ENCODE measurements at regions not wholly inside any gene's neighbourhood (a gene's known extent, or its start where the extent isn't known, plus 50 kb on each side); places are given as distances from the start of the nearest gene placed in this dataset.
"Not testable (repeated sequence)": the region's sequence is repeated elsewhere in the genome, so short reads cannot be mapped to it uniquely, and the experiment has no call there.

DNA sequence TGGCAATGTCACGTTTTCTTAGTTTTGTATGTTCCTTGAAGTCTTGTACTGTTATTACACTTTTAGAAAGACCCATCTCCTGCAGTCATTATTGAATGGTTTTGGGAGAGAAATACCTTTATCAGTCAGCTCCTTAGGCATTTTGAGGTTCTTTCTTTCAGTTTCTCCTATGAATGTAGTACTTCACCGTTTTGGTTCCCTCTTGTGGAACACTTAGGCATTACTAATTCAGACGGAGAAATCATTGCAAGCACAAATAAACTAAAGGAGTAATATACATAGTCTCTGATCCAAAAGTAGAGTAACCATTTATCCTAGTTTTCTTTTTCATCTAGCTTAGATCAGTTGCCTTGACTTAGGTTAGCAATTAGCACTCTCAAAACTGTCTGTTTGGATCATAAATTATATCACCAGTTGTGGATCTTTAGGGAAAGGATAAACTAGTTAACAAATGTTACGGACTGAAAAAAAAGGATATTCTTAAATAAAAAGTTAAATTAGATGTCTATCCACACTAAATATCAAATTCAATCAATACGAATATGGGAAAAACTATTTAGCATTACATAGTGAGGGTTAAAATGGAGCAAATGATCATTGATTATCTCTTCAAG, 1538.3 kb upstream of the SEL1L start:
- no peak for FAIRE-seq

DNA sequence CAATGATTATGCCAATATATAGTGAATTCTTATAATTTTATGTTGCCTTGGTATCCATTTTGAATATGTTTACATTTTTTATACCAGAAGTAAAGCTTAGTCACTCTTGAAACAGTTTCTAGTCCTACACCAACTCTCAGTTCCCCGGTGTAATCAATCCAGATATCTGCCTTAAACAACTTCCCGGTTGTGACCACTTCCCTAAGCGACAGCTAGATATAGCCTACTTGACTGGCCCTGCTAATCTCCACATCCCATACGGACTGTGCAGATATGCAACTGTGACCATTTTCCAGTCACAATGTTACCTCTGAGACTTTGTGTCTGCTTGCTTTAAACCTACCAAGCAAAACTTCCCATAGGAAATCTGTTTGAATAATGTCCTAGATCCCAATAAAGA, 1551.5 kb upstream of the SEL1L start:
- FAIRE-seq (no peak), DNase-seq (ENCODE audit: extremely low spot score, insufficient read length, low read depth) (no peak)

More for the DNA sequence above, 1538.3 kb upstream of the SEL1L start:
- DNase-seq (ENCODE audit: extremely low spot score, insufficient read length, low read depth) = no peak

- FAIRE-seq (no peak), DNase-seq (ENCODE audit: extremely low spot score, insufficient read length, low read depth) (no peak)
These were observed 1552.1 kb upstream of the SEL1L start for GRCh38 chr14:83085725-83086124.

- DNase-seq (ENCODE audit: extremely low spot score, insufficient read length, low read depth); FAIRE-seq: not testable (repeated sequence)
These were observed 1558.6 kb upstream of the SEL1L start for GRCh38 chr14:83091991-83092956.

- DNase-seq (ENCODE audit: extremely low spot score, insufficient read length, low read depth) (no peak), FAIRE-seq (no peak)
These were observed 1562.4 kb upstream of the SEL1L start for GRCh38 chr14:83096092-83096491.

DNA sequence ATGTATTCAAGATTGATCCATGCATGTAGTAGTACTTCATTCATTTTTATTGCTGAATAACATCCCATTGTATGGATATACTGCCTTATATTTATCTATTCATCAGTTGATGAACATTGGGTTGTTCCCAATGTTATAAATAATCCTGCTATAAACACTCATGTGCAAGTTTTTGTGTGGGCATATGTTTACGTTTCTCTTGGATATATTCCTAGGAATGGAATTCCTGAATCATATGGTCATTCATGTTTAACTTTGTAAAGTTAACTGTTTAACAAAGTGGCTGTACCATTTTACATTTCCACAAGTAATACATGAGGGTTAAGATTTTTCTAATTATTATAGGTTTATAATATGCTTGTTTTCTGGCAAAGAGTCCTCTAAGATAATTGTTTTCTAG, 1568.2 kb upstream of the SEL1L start:
- DNase-seq (ENCODE audit: extremely low spot score, insufficient read length, low read depth) = no peak
- no peak for FAIRE-seq

- DNase-seq (ENCODE audit: extremely low spot score, insufficient read length, low read depth) = no peak
- no peak for FAIRE-seq
These were observed 1584.4 kb upstream of the SEL1L start for GRCh38 chr14:83118029-83118428.

- DNase-seq (ENCODE audit: extremely low spot score, insufficient read length, low read depth) (no peak), FAIRE-seq (no peak)
These were observed 1586.5 kb upstream of the SEL1L start for GRCh38 chr14:83120187-83120586.

DNA sequence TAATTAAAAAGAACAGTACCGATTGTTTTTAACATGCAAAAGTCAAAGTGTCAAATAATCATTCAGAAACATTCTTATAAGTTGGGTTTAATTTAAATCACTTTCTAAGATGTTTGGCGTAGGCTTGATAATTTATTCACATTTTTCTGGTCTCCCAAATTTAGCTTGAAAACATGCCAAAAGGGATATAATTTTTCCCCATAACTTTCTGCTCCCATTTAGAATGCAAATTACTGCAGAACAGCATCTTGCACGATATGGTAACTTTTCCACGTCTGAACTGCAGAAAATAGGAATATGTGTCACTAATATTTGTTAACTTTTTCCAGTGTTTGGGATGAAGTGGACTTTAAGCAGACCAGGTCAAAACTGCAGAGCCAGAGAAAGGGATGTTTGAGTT, 1592.4 kb upstream of the SEL1L start:
- FAIRE-seq (no peak), DNase-seq (ENCODE audit: extremely low spot score, insufficient read length, low read depth) (no peak)

DNA sequence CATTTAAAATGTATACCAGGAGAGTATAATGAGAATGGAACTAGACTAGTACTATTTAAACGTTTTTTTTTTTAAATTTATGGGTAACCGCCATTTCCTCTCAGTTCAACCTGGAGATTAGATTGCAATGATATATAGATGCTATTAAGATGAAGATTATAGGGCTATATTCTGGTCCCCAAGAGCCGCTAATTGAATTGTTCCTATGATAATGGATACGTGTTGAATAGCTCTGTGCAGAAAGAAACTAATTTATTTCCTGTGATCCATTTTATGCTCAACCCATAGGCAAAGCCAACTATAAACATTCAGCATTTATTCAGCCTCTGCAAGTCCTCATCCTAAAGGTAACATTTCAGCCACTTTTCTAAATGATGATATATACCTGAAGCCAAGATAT, 1595.1 kb upstream of the SEL1L start:
- no peak for DNase-seq (ENCODE audit: extremely low spot score, insufficient read length, low read depth)
- FAIRE-seq = no peak

DNA sequence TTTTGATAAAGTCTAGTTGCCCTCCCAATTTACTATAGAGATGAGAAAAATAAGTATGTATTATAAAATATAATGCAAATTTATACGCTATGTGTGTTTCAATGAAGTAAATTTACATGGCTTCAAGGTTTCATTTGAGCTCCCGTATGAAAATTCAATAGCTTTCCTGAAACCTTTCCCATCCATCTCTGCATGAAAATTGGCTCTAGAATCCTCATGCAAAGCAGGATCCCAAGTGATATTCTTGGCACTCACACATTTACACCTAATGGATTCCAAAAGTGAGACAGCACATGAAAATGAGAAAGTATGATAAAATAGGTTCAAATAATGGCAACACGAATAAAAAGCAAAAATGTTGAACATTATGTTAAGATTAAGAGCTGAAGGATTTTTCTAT, 1595.8 kb upstream of the SEL1L start:
- no peak for DNase-seq (ENCODE audit: extremely low spot score, insufficient read length, low read depth)
- FAIRE-seq = no peak

DNA sequence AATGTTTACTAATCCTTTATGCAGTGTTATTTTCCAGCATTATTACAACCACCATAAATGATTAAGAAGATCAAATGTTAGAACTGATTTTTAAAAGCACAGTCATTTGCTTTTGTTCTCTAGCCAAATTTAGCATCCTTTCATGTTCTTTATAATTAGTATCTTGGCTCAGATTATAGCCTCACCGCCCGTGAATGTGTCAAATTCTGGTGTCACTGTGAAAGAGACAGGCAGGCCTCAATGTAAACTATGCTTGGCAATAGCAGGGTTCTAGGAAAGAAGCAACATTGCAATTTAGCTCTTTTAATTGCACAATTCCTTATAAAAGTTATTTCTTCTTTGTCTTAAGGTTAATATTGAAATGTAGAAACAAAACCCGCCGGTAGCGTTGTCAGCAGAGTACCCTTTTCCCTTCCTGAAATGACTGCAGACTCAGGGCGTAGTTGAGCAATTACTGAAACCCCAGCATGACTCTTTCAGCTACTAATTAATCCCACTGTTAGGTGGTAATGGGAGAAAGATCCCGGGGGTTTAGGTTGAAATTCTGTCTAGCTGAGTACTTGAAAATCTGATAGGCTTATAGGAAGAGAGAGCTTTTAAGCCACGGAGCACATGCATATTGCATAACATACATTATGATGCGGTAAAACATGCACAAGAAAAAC, 1600.5 kb upstream of the SEL1L start:
- no peak for FAIRE-seq

GRCh38 chr14:83140756-83141155, 1607.1 kb upstream of the SEL1L start:
- FAIRE-seq = no peak
- no peak for DNase-seq (ENCODE audit: extremely low spot score, insufficient read length, low read depth)

More for the DNA sequence above, 1600.5 kb upstream of the SEL1L start:
- DNase-seq (ENCODE audit: extremely low spot score, insufficient read length, low read depth) = no peak

- no peak for DNase-seq (ENCODE audit: extremely low spot score, insufficient read length, low read depth)
- FAIRE-seq = no peak
These were observed 1613.4 kb upstream of the SEL1L start for GRCh38 chr14:83147006-83147405.

DNA sequence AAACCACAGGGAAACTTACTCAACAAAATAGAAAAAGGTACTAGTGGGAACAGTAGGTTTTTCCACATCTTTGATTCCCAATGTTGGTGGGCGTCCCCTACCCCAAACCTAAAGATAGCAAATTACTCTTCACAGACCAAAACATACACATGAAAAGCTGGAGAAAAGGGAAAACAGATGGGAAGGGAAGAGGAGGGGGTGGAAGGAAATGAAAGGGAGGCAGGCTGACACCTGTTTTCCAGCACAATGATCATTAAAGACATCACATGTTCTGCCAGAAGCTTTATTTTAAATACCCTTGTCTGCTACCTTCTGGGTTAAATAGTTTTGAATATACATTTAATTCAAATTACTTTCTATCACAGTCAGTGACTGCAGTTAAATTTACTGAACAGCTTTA, 1617.9 kb upstream of the SEL1L start:
- no peak for DNase-seq (ENCODE audit: extremely low spot score, insufficient read length, low read depth)
- no peak for FAIRE-seq

- FAIRE-seq (no peak), DNase-seq (ENCODE audit: extremely low spot score, insufficient read length, low read depth) (no peak)
These were observed 1619.4 kb upstream of the SEL1L start for GRCh38 chr14:83153081-83153480.

GRCh38 chr14:83162361-83162929, 1628.8 kb upstream of the SEL1L start:
- no peak for DNase-seq (ENCODE audit: extremely low spot score, insufficient read length, low read depth)
- FAIRE-seq = no peak

DNA sequence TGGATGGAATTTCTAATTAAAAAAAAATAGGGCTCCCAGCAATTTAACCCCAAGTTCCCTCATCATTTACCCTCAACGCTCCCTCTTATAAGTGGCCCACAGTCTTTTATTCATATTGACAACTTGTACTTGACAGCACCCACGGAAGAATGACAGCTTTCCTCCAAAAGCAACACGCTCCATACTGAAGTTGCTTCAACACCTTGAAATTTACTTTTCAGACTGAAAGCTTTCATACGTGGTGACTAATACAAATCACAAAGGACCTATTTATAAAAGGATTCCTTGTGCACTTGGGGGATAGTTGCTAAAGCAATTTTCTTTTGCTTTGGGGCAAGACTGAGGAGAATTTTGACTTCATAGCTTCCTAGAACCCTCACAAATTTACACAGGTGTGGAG, 1629.4 kb upstream of the SEL1L start:
- DNase-seq (ENCODE audit: extremely low spot score, insufficient read length, low read depth) (no peak), FAIRE-seq (no peak)

DNA sequence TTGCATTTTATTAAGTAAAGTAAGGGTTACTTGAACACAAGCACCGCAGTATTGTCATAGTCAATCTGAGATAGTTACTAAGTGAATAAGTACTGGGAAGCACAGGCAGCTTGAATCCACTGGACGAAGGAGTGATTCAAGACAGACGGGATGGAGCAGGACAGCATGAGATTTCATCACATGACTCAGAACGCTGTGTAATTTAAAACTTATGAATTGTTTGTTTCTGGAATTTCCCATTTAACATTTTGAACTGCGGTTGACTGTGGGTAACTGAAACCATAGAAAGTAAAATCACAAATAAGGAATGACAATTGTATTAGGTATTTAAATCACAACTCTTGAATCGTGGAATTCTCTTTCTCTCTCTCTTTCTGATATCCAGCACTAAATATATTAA, 1630.4 kb upstream of the SEL1L start:
- DNase-seq (ENCODE audit: extremely low spot score, insufficient read length, low read depth) = no peak
- FAIRE-seq = no peak

GRCh38 chr14:83164591-83164990, 1630.9 kb upstream of the SEL1L start:
- DNase-seq (ENCODE audit: extremely low spot score, insufficient read length, low read depth) (no peak), FAIRE-seq (no peak)

DNA sequence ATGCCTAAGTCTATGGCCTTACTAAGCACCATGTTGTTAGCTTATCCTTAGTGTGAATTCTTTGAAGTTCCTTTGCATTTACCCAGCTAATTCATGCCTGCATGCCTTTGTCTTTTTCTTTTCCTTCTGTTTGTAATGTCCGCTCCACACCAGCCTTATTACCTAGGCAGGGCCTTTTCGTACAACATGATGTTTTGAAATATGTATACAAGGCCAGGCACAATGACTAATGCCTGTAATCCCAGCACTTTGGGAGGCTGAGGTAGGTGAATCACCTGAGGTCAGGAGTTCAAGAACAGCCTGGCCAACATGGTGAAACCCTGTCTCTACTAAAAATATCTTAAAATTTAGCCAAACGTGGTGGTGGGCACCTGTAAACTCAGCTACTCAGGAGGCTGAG, 1636.5 kb upstream of the SEL1L start:
- FAIRE-seq (no peak), DNase-seq (ENCODE audit: extremely low spot score, insufficient read length, low read depth) (no peak)
